ENCODE measurements at regions not wholly inside any gene's neighbourhood (a gene's known extent, or its start where the extent isn't known, plus 50 kb on each side); places are given as distances from the start of the nearest gene placed in this dataset.
"Not testable (repeated sequence)": the region's sequence is repeated elsewhere in the genome, so short reads cannot be mapped to it uniquely, and the experiment has no call there.

- peak in 3 of 4 donors; percentile 30 to 36 (median 34) for TF ChIP-seq CTCF (IDR thresholded peaks at IDR 0.05)
- H3K36me3 ChIP-seq; FAIRE-seq; H3K9me3 ChIP-seq; DNase-seq; H3K27me3 ChIP-seq; H3K4me3 ChIP-seq; H3K27ac ChIP-seq; intact Hi-C loops (cut with DNase I); H3K4me1 ChIP-seq: not testable (repeated sequence)
- WGBS, 2 donors = 6 to 11% methylated on average over 3 of the region's 3 CpGs
- peak in 1 of 4 donors; percentile 42 for ATAC-seq
These were observed 183.3 kb upstream of the SSTR4 start for GRCh38 chr20:22851679-22852346.

- no peak overlapping the region for H3K27ac ChIP-seq
- no peaks in the 10 kb centered on the region for H3K4me1 ChIP-seq
- H3K4me3 ChIP-seq = no peak overlapping the region
- peaks cover 0 to 4% (median 0%) of the 10 kb centered on the region in 4 donors for H3K27me3 ChIP-seq
- intact Hi-C loops (cut with DNase I) = no loop called here
- no peak for DNase-seq
- ATAC-seq = no peak
- 54 to 68% methylated on average over 11 of the region's 11 CpGs for WGBS, 2 donors
- FAIRE-seq = no peak
- no peaks in the 10 kb centered on the region for H3K36me3 ChIP-seq
- H3K9me3 ChIP-seq = no peaks in the 10 kb centered on the region
- no peak for TF ChIP-seq CTCF (IDR thresholded peaks at IDR 0.05)
These were observed 173.7 kb upstream of the SSTR4 start for GRCh38 chr20:22861231-22861980.

- TF ChIP-seq CTCF (IDR thresholded peaks at IDR 0.05) = no peak
- FAIRE-seq (no peak), DNase-seq (no peak), ATAC-seq (no peak)
- H3K9me3 ChIP-seq = no peaks in the 10 kb centered on the region
- no peak overlapping the region for H3K4me3 ChIP-seq
- H3K27me3 ChIP-seq = peaks cover 0 to 4% (median 0%) of the 10 kb centered on the region in 4 donors
- intact Hi-C loops (cut with DNase I) = no loop called here
- no peaks in the 10 kb centered on the region for H3K4me1 ChIP-seq
- no peak overlapping the region for H3K27ac ChIP-seq
- H3K36me3 ChIP-seq = no peaks in the 10 kb centered on the region
- WGBS, 2 donors = 59 to 68% methylated on average over 10 of the region's 10 CpGs
These were observed 173.1 kb upstream of the SSTR4 start for GRCh38 chr20:22861990-22862389.

GRCh38 chr20:22862671-22863230 is 172.4 kb upstream of the SSTR4 start:
- Histone ChIP-seq H3K36me3 (no peaks in the 10 kb centered on the region), H3K27ac (no peak overlapping the region), H3K9me3 (no peaks in the 10 kb centered on the region), H3K27me3 (peaks cover 0 to 4% (median 0%) of the 10 kb centered on the region in 4 donors), H3K4me1 (no peaks in the 10 kb centered on the region), H3K4me3 (no peak overlapping the region)
- FAIRE-seq (no peak), ATAC-seq (no peak), DNase-seq (no peak)
- TF ChIP-seq CTCF (IDR thresholded peaks at IDR 0.05) = no peak
- WGBS, 2 donors = 64 to 72% methylated on average over 11 of the region's 11 CpGs
- intact Hi-C loops (cut with DNase I) = no loop called here
